Fibroblast of skin of left biceps (primary cell): ENCODE measurements at regions not wholly inside any gene's neighbourhood (a gene's known extent, or its start where the extent isn't known, plus 50 kb on each side); places are given as distances from the start of the nearest gene placed in this dataset.

ENCODE experiments used
- DNase-seq, 2 experiments: peaks; one replicate each; pipeline ENCODE4 v3.0.0-alpha.2; 2013; ENCODE audit warnings: low read depth in 2 of 2

DNA sequence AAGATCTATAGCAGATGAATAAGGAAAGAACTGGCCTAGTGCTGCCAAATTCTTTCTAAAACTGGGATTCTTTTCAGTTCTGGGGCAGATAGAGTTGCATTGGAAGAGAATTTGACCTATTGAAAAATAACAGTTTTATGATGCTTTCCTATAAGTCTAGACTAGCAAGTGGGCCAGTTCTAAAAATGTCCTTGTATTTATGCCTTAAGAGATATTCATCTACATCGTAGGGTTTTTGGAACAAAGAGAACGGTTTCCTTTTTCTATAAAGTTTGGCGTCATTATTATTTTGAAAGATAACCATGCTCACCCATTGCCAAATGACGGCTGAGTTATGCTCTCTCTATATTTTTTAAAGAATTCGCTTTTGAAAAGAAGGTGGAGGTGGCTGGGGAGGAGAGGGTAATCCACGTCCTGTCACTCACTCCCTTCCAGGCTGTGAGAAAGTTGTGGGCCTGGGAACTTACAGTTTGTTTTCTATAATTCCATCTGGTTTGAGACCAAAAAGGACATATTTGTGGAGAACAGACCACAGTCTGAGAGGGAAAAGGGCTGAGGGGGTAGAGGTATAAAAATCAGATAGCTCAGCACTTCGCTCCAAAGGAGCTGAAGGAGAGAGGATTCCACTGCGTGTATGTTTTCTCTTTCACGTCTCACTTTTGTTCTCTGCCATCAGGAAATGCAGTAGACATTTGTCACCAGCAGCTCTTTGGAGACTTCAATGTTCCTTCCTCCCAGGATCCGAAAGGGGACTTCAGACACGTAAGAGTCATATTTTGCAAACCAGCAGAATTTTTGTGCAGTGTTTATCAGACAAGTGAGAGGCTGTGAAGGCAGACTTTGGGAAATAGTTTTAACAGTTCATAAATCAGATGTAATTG lies 281.9 kb upstream of the FN1 start:
- no peak for DNase-seq

DNA sequence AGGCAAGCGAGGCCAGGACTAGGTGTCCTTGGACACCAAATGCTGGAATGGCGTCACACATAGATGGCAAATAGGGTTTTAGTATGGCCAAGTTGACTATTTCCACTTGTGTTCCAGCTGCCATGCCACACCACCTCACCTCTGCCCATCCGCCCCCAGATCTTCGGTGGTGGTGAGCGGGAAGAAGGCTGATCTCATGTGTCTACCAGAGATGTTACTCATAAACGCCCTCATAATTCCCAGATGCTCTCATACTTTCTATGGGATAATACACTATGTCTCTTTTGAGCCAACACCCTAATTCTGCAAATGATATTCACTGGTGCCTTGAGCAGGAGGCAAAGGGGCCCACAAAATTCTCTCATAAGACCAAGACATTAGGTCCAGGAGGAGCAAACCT lies 281.1 kb upstream of the FN1 start:
- DNase-seq = no peak

GRCh38 chr2:215712871-215713790 lies 277.3 kb upstream of the FN1 start:
- DNase-seq = peak; percentile 88 to 91

DNA sequence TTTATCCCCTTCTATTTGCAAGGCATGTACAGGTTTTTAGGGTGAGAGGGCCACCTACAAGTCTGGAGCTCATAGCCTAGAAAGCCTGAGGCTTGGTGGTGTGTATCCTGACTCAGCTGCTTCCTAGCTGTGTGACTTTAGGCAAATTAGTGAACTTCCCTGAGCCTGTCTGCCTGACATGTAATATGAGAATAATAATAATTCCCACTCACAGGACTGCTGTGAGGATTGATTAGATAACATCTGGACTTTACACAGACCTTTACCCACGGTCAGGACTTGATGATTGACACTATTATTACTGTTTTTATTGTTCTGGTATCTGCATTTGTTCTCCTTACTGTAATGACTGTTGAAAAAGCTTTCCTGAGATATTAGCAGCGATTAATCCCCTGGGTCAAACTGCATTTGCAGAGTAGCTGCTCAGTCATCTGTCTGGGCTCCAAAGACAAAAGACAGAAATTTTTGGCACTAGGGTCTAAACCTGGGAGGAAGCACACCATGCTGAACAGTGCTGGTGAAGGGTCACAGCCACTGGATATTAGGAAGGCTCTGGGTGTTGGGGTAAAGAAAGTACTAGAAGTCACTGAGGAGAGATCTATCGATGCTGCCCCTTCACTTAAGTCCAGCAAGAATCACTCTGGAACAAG lies 276.5 kb upstream of the FN1 start:
- DNase-seq = no peak

GRCh38 chr2:215711471-215712034 lies 275.7 kb upstream of the FN1 start:
- peak in 1 of 2 experiments; percentile 66 for DNase-seq

DNA sequence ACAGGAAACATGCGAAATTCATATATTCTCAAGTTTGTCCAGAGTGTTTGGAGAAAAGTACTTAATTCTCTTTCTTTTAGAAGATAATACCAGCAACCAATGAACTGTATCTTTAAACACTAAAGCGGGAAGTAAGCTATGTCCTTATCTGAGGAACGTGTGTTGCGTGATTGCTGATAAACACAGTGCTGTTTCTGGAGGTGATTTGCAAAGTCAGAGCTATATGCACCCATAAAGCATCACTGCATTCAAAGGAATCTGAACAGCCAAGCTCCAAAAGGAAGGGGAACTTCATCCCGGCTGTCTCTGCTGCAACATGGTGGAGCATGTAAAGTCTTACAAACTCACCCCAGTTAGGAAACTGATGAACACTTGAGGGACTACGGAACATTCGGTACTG lies 271.7 kb upstream of the FN1 start:
- no peak for DNase-seq

DNA sequence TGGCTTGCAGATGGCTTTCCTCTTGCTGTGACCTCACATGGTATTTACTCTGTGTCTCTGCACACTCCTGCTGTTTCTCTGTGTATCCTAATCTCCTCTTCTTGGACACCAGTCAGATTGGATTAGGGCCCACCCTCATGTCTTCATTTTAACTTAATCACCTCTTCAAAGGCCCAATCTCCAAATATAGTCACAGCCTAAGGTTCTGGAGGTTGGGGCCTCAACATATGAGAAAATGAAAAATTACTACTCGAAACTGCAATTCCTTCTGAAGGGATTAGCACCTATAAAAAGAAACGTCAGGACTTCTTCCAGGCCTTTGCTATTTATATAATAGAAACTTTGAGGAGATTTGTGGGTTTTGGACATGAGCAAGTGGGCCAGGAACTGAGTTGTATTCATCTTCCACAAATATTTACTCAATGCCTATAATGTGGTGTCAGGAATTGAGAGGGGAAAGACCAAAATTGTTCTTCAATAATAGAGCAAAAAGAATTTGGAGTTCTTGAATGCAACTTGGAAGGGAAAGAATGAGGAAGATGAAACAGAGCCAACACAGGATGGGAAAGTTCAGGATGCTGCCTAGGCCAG lies 270.0 kb upstream of the FN1 start:
- DNase-seq = peak; percentile 77 to 79

DNA sequence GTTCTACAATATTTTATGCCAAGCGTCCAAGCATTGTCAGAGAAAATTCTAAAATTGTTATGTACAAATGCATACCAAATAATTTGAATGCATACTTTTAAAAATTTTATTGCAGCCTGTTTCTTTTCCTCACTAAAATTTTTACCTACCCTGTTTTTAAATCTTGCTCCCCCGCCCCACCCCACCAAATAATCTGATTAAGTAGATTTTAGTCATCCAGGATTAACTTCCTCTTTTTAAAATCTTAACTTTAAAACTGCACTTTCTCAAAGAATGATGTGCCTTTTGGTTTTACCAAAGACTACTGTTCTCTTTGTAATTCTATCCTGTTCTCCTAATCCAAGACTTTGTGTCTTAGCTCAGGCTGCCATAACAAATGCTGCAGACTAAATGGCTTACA lies 269.4 kb upstream of the FN1 start:
- DNase-seq = no peak

DNA sequence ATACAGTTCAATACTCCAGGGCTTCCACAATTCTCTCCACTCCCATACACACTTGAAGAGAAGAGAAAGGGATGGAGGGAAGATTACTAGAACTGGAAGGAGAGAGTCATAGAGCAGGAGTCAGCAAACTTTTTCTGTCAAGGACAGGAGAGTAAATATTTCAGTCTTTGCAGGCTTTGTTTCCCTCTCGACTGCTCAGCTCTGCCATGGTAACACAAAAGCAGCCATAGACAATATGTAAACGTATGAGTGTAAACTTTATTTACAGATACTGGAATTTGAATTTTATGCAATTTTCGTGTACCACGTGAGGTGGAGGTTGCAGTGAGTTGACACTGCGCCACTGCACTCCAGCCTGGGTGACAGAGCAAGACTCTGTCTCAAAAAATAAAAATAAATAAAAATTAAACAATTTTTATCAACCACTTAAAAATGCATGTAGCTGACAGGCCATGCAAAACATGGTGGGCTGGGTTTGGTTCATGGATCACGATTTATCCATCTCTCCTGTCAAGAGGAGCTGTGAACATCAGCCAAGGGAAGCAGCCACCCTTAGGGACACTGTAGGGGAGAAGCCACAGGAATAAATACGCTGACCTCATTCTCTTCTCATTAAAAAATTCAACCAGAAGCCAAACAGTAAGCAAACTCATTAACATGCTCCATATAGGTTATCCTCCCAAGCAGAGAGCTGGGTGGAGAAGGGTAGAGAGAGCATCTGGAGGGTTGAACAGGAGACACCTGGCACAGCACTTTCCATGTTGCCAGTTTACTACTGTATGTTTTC lies 266.4 kb upstream of the FN1 start:
- no peak for DNase-seq

DNA sequence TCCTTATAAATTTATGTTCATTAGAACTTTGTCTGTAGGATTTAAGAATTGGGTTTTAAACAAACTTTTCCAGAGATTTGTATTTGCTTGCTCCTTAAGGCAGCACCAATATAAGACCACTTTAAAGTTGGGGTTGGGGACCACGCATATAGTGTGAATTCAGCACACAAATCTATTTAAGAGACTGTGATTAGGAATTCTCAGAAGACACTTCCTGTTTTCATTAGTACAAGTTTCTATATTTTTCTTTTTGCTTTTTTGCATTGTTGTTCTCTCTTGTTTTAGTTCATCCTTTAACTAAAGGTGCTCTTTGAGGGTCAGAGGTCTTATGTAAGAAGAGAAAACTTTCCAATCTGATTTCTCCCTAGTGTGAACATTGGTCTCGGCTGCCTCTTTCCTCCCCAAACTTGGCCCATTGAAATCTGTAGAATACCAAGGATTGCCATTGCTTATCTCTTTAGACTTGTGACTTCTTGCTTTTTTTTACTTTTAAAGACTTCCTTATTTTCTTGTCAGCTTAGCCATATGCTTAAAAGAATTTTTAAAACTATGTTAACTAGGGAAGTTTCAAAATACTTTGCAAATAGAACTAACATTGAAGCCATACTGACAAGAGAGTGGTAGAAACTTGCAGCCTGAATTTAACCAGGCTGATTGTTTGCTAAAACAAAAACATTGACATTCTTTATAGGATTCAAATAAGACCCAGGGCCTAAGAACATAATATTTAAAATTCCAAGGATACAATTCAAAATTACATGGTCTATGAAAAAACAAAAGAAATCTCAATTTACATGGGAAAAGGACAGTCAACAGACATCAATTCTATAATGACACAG lies 264.1 kb upstream of the FN1 start:
- DNase-seq = no peak

- no peak for DNase-seq
Measured at GRCh38 chr2:215699018-215699417, 263.1 kb upstream of the FN1 start.

- peak; percentile 98 for DNase-seq
Measured at GRCh38 chr2:215698566-215698965, 262.7 kb upstream of the FN1 start.

GRCh38 chr2:215697496-215697895 lies 261.6 kb upstream of the FN1 start:
- DNase-seq = no peak

DNA sequence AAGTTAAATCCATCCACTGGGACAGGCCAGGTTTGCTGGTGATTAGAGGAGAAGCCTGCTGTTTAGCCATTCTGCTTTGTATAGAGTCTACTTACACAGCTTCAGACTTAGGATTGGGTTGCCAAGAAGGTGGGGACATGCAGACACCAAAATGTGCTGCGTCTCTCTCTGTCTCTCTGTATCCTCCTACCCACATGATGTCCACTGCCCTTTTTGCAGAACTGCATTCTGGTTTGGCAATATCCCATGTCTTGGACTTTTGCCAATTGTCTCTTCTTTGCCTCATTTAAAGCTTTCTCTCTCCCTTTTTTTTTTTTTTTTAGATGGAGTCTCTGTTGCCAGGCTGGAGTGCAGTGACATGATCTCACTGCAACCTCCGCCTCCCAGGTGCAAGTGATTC lies 261.1 kb upstream of the FN1 start:
- no peak for DNase-seq

- no peak for DNase-seq
Measured at GRCh38 chr2:215695861-215696260, 260.0 kb upstream of the FN1 start.

DNA sequence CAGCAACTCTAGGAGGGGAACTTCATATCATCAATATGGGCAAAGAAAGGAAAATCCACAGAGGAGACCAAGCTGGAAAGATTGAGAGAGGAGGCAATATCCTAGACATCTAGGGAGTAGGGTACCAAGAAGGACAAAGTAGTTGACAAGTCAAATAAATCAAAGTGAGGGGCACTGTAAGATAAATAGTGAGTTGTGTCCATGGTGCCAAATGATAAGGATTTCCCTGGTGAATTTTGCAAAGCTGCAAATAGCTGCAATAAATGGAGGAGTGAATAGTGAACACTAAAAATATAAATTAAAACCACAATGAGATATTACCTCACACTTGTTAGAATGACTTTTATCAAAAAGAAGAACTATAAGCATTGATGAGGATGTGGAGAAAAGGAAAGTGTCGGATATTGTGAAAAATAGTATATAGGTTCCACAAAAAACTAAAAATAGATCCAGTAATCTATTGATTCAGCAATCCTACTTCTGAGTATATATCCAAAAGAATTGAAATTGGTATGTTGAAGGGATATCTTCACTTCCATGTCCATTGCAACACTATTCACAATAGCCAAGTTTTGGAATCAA lies 258.2 kb upstream of the FN1 start:
- no peak for DNase-seq

DNA sequence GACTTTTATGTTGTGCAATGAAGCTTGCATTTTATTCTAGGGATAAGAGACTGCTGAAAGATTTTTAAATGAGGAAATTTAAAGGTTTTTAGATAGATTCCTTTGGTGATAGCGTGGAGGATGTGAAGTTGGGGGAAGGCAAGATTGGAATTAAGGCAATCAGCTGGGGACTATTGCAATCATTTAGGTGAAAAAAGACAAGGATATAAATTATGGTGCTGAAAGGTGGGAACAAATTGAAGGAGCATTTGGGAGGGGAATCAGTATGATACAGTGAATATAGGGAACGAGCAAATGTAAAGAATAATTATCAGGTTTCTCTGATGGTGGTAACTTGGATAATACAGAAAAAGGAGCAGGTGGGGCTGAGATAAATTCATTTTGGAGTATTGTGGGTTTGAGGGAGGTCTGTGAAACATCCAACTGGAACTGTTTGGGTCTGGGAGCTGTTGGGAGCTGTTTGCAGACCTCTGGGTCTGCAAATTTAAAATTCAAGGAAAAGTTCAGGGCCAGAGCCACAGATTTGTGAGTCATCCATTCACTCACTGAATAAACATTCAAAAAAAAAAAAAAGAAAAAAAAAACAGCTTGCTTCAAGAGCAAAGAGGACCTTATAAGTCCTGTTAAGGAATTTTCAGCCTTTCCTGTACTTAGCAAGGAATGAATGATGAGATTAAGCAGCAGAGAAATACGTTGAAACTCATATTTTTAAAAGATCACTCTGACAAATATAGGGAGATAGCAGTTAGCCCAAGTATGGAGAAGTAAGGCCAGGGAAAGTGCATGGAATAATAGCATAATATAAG lies 257.5 kb upstream of the FN1 start:
- DNase-seq = peak; percentile 83 to 89

GRCh38 chr2:215692387-215693079 lies 256.7 kb upstream of the FN1 start:
- peak in 1 of 2 experiments; percentile 45 for DNase-seq
